ENCODE measurements at regions not wholly inside any gene's neighbourhood (a gene's known extent, or its start where the extent isn't known, plus 50 kb on each side); places are given as distances from the start of the nearest gene placed in this dataset.

- TF ChIP-seq GATA2 (IDR thresholded peaks at IDR 0.05; ENCODE audit: low read depth, low read length) (no peak), GATA3 (IDR thresholded peaks at IDR 0.05; ENCODE audit: low read depth, low read length) (no peak)
These were observed 152.2 kb upstream of the RUNX1 start for GRCh38 chr21:35201288-35201687.

Measured in SH-SY5Y (cell line).